HepG2 (cell line): ENCODE measurements at regions not wholly inside any gene's neighbourhood (a gene's known extent, or its start where the extent isn't known, plus 50 kb on each side); places are given as distances from the start of the nearest gene placed in this dataset.

ENCODE experiments used
- ATAD3A ChIP-seq: sonication (generic); formaldehyde crosslinking; IDR thresholded peaks from 2 replicates; pipeline ENCODE4 v1.4.0; 2020; ENCODE audit warnings: missing genetic modification reagents
- BORCS8-MEF2B ChIP-seq: sonication (generic); formaldehyde crosslinking; IDR thresholded peaks from 2 replicates; pipeline ENCODE4 v1.8.0; 2022; ENCODE audit warnings: mild to moderate bottlenecking, missing genetic modification reagents
- CREB3 ChIP-seq: sonication (generic); formaldehyde crosslinking; IDR thresholded peaks from 2 replicates; pipeline ENCODE4 v1.5.0; 2020; ENCODE audit warnings: missing genetic modification reagents
- KDM3A ChIP-seq: IDR thresholded peaks from 2 replicates; pipeline ENCODE4 v1.6.1; 2018; ENCODE audit warnings: low read depth, missing compliant biosample characterization
- SNAI1 ChIP-seq: sonication (generic); formaldehyde crosslinking; IDR thresholded peaks from 2 replicates; pipeline ENCODE4 v1.5.0; 2020; ENCODE audit warnings: mild to moderate bottlenecking, missing genetic modification reagents, borderline replicate concordance

GRCh38 chr11:57131080-57131790 lies 50.5 kb upstream of the LRRC55 start (continued):
- no peak for TF ChIP-seq CREB3 (CRISPR knock-in tag)
- no peak for TF ChIP-seq KDM3A (CRISPR knock-in tag)
- TF ChIP-seq ATAD3A (CRISPR knock-in tag), result no peak
- no peak for TF ChIP-seq SNAI1
- no peak for TF ChIP-seq BORCS8-MEF2B (CRISPR knock-in tag)
